Astrocyte (in vitro differentiated cells and primary cell): ENCODE measurements at regions not wholly inside any gene's neighbourhood (a gene's known extent, or its start where the extent isn't known, plus 50 kb on each side); places are given as distances from the start of the nearest gene placed in this dataset.

Source experiments
- DNase-seq: peaks from one replicate; pipeline ENCODE4 v3.0.0-alpha.2; 2010; ENCODE audit warnings: low read depth
- FAIRE-seq: peaks from 2 replicates; lab custom pipeline; 2011; peaks lifted over from hg19 to GRCh38; lab: Jason Lieb, UNC
- H2AFZ ChIP-seq: 2 replicates; pipeline ENCODE4 v1.6.0; 2012; ENCODE audit warnings: low read depth, low read length, inconsistent platforms
- H3K27ac ChIP-seq: 2 replicates; pipeline ENCODE4 v1.5.1; 2011; ENCODE audit warnings: low read depth, low read length, inconsistent platforms
- H3K27me3 ChIP-seq: 2 replicates; pipeline ENCODE4 v1.6.0; 2011; ENCODE audit warnings: low read length, inconsistent platforms; ENCODE audit not compliant: insufficient read depth
- H3K36me3 ChIP-seq: 2 replicates; pipeline ENCODE4 v1.5.1; 2011; ENCODE audit warnings: low read length, inconsistent platforms; ENCODE audit not compliant: insufficient read depth
- H3K4me1 ChIP-seq: 2 replicates; pipeline ENCODE4 v1.5.1; 2011; ENCODE audit warnings: low read length, inconsistent platforms; ENCODE audit not compliant: insufficient read depth
- H3K4me2 ChIP-seq: 2 replicates; pipeline ENCODE4 v1.6.0; 2012; ENCODE audit warnings: low read length, inconsistent platforms
- H3K4me3 ChIP-seq: 2 replicates; pipeline ENCODE4 v1.5.1; 2011; ENCODE audit warnings: low read depth, mild to moderate bottlenecking, low read length, inconsistent platforms; ENCODE audit not compliant: insufficient read depth
- H3K79me2 ChIP-seq: 2 replicates; pipeline ENCODE4 v1.6.0; 2012; ENCODE audit warnings: mild to moderate bottlenecking, low read length, inconsistent platforms; ENCODE audit not compliant: insufficient read depth
- H3K9ac ChIP-seq: 2 replicates; pipeline ENCODE4 v1.6.0; 2012; ENCODE audit warnings: mild to moderate bottlenecking, low read length, inconsistent platforms
- H3K9me3 ChIP-seq: 2 replicates; pipeline ENCODE4 v1.5.1; 2012; ENCODE audit warnings: low read depth, mild to moderate bottlenecking, low read length, inconsistent platforms; ENCODE audit not compliant: insufficient read depth
- H4K20me1 ChIP-seq: 2 replicates; pipeline ENCODE4 v1.6.0; 2012; ENCODE audit warnings: low read length, inconsistent platforms; ENCODE audit not compliant: insufficient read depth
- H3K27ac Mint-ChIP-seq: one replicate; pipeline ENCODE4 v1.8.0; 2021; ENCODE audit warnings: mild to moderate bottlenecking, mixed read lengths; ENCODE audit not compliant: unreplicated experiment
- H3K27me3 Mint-ChIP-seq: one replicate; pipeline ENCODE4 v1.8.0; 2021; ENCODE audit warnings: low read depth, mixed read lengths; ENCODE audit not compliant: unreplicated experiment
- H3K36me3 Mint-ChIP-seq: one replicate; pipeline ENCODE4 v1.8.0; 2021; ENCODE audit warnings: low read depth, mixed read lengths; ENCODE audit not compliant: unreplicated experiment
- H3K4me1 Mint-ChIP-seq: one replicate; pipeline ENCODE4 v1.8.0; 2021; ENCODE audit warnings: low read depth, mixed read lengths; ENCODE audit not compliant: unreplicated experiment
- H3K4me3 Mint-ChIP-seq: one replicate; pipeline ENCODE4 v1.8.0; 2021; ENCODE audit warnings: mild to moderate bottlenecking, moderate library complexity, mixed read lengths; ENCODE audit not compliant: unreplicated experiment
- H3K9me3 Mint-ChIP-seq: one replicate; pipeline ENCODE4 v1.8.0; 2021; ENCODE audit warnings: mild to moderate bottlenecking, mixed read lengths; ENCODE audit not compliant: unreplicated experiment
- CTCF ChIP-seq: IDR thresholded peaks from 2 replicates; pipeline ENCODE4 v1.5.1; 2011; ENCODE audit warnings: low read depth, mild to moderate bottlenecking, inconsistent platforms, low read length, moderate library complexity; ENCODE audit not compliant: insufficient read depth
- EZH2 ChIP-seq: IDR thresholded peaks from 2 replicates; pipeline ENCODE4 v1.6.1; 2012; ENCODE audit warnings: mild to moderate bottlenecking, low read length, inconsistent platforms; ENCODE audit not compliant: insufficient read depth

DNA sequence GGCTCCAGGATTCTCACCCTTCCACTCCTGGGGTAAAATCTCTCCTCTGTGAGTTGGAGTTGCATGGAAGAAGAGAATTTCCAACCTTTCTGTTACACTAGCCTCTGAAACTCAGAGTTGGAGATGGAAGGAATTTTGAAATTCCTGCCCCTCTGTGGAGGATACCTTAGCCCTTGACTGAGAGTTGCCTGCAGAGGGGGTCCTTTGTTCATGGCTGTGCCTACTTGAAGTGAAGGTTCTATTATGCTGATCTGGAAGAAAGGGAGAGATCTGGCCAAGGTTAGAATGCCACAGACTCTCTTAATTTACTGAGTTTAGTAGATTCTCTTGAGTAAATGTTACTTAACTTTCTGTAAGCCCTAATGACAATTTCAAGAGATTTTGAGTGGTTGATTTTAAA, 626.6 kb upstream of the GYPC start:
- Mint-ChIP-seq H3K27ac (no peak overlapping the region), H3K4me1 (no peaks in the 10 kb centered on the region), H3K4me3 (no peak overlapping the region), H3K36me3 (no peaks in the 10 kb centered on the region), H3K27me3 (no peaks in the 10 kb centered on the region), H3K9me3 (no peaks in the 10 kb centered on the region)
- H3K27ac ChIP-seq, result no peak overlapping the region
- no peak overlapping the region for H3K4me3 ChIP-seq
- TF ChIP-seq CTCF, result no peak
- TF ChIP-seq EZH2, result no peak
- no peaks in the 10 kb centered on the region for H4K20me1 ChIP-seq
- H3K36me3 ChIP-seq, result no peaks in the 10 kb centered on the region
- H3K9ac ChIP-seq, result no peak overlapping the region
- H3K4me1 ChIP-seq, result no peaks in the 10 kb centered on the region
- no peaks in the 10 kb centered on the region for H3K27me3 ChIP-seq
- H2AFZ ChIP-seq, result no peak overlapping the region
- FAIRE-seq (no peak), DNase-seq (no peak)
- no peaks in the 10 kb centered on the region for H3K79me2 ChIP-seq
- H3K9me3 ChIP-seq, result no peaks in the 10 kb centered on the region
- no peak overlapping the region for H3K4me2 ChIP-seq

GRCh38 chr2:126038861-126039260, 617.1 kb upstream of the GYPC start:
- Mint-ChIP-seq H3K27ac (no peak overlapping the region), H3K9me3 (no peaks in the 10 kb centered on the region), H3K4me3 (no peak overlapping the region), H3K36me3 (no peaks in the 10 kb centered on the region), H3K27me3 (no peaks in the 10 kb centered on the region), H3K4me1 (no peaks in the 10 kb centered on the region)
- FAIRE-seq, result no peak
- Histone ChIP-seq H3K4me2 (no peak overlapping the region), H3K4me1 (no peaks in the 10 kb centered on the region), H3K79me2 (no peaks in the 10 kb centered on the region), H3K27me3 (no peaks in the 10 kb centered on the region), H3K9ac (no peak overlapping the region), H3K36me3 (no peaks in the 10 kb centered on the region), H3K27ac (no peak overlapping the region), H4K20me1 (no peaks in the 10 kb centered on the region), H2AFZ (no peak overlapping the region), H3K9me3 (no peaks in the 10 kb centered on the region), H3K4me3 (no peak overlapping the region)
- DNase-seq, result no peak
- no peak for TF ChIP-seq CTCF
- no peak for TF ChIP-seq EZH2

DNA sequence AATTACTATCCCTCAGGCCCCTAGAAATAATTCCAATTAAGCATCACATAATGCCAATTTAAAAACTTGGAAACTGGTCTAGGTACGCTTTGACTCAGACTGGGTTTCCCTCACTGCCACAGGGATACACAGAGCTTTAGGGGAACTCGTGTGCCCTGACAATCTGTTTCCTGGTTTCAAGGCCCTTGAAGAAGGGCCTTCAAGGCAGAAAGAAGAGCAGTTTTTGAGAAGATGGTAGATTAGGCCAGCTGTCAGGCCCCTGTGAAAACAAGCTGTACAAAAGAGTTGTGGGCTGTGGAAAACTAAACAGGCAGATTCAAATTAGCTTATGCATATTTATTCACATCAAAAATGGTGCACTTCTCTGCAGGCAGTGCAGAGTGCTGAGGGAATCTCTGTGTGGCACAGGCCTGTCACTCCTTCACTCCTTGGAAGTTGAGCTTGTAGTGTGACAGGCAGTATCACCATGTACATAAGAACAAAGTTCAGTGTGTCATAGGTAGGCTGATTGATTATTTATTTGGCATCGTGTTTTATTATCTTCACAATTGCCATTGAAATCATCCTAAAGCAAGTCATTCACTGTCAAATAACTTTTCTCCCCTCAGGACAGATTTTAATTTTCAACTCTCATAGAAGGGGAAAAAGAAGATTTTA, 614.4 kb upstream of the GYPC start:
- H3K79me2 ChIP-seq, result no peaks in the 10 kb centered on the region
- no peaks in the 10 kb centered on the region for H3K9me3 Mint-ChIP-seq

More for the DNA sequence above, 614.4 kb upstream of the GYPC start:
- H3K4me2 ChIP-seq, result no peak overlapping the region
- Mint-ChIP-seq H3K27ac (no peak overlapping the region), H3K4me1 (no peaks in the 10 kb centered on the region), H3K27me3 (no peaks in the 10 kb centered on the region), H3K4me3 (no peak overlapping the region), H3K36me3 (no peaks in the 10 kb centered on the region)
- no peaks in the 10 kb centered on the region for H3K36me3 ChIP-seq
- TF ChIP-seq EZH2 (no peak), CTCF (no peak)
- H3K27ac ChIP-seq, result no peak overlapping the region
- H3K27me3 ChIP-seq, result no peaks in the 10 kb centered on the region
- DNase-seq, result no peak
- H2AFZ ChIP-seq, result no peak overlapping the region
- H3K4me3 ChIP-seq, result no peak overlapping the region
- no peaks in the 10 kb centered on the region for H4K20me1 ChIP-seq
- H3K9me3 ChIP-seq, result no peaks in the 10 kb centered on the region
- no peaks in the 10 kb centered on the region for H3K4me1 ChIP-seq
- no peak overlapping the region for H3K9ac ChIP-seq
- FAIRE-seq, result no peak
